ENCODE measurements at regions not wholly inside any gene's neighbourhood (a gene's known extent, or its start where the extent isn't known, plus 50 kb on each side); places are given as distances from the start of the nearest gene placed in this dataset.
"Not testable (repeated sequence)": the region's sequence is repeated elsewhere in the genome, so short reads cannot be mapped to it uniquely, and the experiment has no call there.

GRCh38 chr5:85654144-85654543, 963.6 kb upstream of the COX7C start:
- not testable (repeated sequence) for DNase-seq (ENCODE audit: low read depth, low spot score)

DNA sequence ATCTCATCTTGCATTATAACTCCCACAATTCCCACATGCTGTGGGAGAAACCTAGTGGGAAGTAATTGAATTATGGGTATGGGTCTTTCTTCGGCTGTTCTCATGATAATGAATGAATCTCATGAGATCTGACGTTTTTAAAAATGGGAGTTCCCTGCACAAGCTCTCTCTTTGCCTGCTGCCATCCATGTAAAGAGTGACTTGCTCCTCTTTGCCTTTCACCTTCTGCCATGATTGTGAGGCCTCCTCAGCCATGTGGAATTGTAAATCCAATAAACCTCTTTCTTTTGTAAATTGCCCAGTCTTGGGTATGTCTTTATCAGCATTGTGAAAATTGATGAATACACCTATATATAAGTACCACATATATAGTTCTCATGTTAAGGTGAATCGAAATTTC, 961.7 kb upstream of the COX7C start:
- no peak for DNase-seq (ENCODE audit: low read depth, low spot score)

DNA sequence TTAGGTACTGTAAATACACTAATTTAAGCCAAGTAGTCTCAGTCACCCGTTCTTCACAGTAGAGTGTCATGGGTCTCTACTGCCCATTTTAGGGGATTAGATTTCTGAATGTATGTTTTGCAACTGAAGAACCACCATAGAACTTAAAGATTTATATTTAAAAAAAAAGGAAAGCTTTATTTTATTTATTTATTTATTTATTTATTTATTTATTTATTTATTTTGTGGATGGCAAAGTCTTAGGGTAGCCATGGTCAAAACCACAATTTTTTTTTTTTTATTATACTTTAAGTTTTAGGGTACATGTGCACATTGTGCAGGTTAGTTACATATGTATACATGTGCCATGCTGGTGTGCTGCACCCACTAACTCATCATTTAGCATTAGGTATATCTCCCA, 960.4 kb upstream of the COX7C start:
- not testable (repeated sequence) for DNase-seq (ENCODE audit: low read depth, low spot score)

GRCh38 chr5:85662969-85663707, 954.6 kb upstream of the COX7C start:
- DNase-seq (ENCODE audit: low read depth, low spot score), result not testable (repeated sequence)

DNA sequence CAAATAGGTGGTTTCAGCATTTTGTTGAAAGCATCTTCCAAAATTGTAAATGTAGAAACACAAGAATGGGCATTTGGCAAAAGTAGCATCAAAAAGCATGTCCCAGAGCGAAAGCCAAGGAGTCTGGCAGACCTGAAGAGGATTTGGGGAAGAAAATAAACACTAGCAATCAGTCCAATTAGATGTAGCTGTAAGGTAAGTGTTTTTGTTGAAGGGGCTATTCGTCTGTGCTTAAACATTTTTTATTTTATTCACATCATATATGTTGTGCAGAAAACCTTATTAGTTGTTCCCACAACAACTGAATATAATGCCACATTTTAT, 954.1 kb upstream of the COX7C start:
- no peak for DNase-seq (ENCODE audit: low read depth, low spot score)

GRCh38 chr5:85670417-85670816, 947.3 kb upstream of the COX7C start:
- DNase-seq (ENCODE audit: low read depth, low spot score), result no peak

DNA sequence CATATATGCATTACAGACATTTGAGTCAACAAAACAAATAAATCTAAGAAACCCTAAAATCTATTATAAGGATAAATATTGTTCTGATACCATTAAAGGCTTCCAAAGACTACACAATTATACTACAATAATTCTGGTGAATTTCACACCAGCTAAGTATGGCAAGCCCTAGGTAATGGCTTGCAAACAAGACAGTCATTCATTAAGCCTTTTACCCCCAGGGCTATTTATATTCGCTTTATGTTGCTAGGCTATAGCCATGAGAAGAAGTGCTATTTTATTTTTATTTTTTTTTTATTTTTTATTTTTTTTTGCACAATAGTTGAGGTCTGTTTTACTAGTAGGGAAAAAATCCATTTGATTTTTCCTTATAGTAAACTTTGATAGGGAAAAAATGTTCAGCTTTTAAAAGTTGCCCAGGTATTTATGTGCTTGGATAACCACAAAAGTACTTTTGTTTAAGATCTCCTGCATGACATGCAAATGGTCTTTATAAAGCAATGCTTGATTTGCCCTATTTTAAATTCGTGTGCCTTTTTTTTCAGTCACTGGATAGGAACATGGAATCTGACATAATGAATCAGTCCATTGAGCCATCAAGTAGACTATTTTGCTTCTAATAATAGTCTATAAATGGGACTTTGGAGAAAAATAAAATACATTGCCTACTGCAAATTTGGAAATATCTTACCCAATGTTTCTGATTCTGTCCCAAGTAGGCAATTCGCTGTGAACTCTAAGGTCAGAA, 946.3 kb upstream of the COX7C start:
- DNase-seq (ENCODE audit: low read depth, low spot score), result no peak

GRCh38 chr5:85681871-85682270, 935.9 kb upstream of the COX7C start:
- no peak for DNase-seq (ENCODE audit: low read depth, low spot score)

DNA sequence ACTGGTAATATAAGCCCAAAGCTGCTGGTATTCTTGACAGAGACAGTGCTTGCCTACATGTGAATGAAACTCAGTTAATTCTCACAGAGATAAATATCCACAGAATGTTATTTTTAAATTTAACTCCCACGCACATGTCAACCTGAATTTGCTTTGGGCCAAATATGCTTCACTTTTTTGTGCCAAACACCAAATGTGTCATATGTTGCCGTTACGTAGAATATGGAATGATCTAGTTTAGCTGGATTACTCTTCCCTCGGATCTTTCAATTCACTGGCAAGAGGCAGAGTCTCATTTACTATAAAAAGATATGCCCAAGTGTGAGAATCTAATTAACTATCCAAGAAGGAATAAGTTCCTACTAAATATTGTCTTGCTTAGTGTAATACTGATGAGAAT, 933.4 kb upstream of the COX7C start:
- DNase-seq (ENCODE audit: low read depth, low spot score), result no peak

DNA sequence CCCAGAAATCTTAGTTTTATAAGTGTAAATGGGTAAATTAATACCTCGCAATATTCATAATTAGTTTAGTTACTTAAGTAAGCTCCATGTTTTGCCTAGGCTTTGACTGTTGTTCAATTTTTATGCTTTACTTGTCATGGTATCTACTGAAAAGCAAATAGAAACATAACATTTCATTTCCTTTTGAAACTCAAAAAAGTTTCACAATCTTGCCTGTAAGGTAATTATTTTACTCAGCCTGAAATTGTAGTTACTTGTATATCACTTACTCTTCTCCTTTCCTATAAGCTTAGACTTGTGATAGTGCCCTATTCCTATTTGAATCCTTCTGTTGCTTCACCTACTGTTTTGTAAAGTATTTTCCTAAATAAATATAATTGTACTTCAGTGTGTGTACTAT, 914.4 kb upstream of the COX7C start:
- no peak for DNase-seq (ENCODE audit: low read depth, low spot score)

DNA sequence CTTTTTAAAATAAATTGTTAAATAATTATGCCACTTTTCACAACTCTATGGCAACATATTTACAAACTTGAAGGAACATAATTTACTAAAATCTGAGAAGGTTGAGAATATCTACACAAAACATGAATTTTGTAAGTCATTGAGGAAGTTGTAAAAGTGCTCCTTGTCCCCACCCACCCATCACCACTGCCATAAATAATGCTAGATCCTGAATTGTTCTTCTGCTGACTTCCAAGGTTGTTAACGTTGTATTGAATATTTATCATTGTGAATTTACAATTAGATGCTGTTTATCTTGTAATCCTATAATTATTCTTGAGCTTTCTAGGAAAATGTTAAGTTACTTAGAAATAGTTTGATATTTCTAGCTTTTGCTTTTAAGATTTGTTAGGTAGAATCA, 908.0 kb upstream of the COX7C start:
- no peak for DNase-seq (ENCODE audit: low read depth, low spot score)

DNA sequence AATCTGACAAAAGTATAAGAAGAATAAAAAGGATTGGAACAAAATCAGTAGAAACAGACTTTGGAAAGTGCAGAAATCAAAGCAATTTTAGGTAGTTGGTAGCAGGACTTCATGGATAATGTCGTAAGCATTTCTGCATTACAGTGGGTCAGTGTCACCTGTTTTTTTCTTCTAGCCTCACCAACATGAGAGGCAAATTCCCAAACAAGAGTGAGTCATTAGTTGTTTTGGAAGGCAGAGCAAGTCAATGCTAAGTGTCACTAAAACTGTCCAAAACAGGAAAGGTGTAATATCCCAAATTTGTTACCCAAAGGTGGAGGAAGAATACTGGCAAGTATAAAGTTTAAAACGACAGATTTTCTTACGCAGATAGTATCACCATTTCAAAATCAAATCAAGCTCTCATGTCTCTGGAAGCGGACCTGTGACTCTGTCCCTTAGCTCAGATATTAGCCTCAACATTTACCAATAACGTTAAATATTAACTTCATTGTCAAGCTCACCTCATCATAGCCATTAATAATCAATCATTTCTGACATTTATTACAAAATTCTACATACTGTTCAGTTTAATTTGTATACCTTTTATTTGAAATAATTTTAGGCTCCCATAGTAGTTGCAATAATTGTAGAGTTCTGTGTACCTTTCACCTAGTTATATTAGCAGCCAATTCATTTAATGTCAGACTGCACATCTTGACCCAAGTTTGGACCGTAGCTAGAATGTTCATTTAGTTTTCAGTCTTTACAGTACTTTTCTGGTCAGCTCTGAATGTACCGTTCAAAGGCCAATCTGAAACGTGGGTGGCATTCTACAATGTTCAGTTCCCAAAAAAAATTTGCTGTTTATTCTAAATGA, 901.2 kb upstream of the COX7C start:
- no peak for DNase-seq (ENCODE audit: low read depth, low spot score)

- DNase-seq (ENCODE audit: low read depth, low spot score), result no peak
Measured at GRCh38 chr5:85717203-85717563, 900.6 kb upstream of the COX7C start.

GRCh38 chr5:85732185-85732584, 885.6 kb upstream of the COX7C start:
- DNase-seq (ENCODE audit: low read depth, low spot score), result no peak

GRCh38 chr5:85741972-85742371, 875.8 kb upstream of the COX7C start:
- DNase-seq (ENCODE audit: low read depth, low spot score), result no peak

DNA sequence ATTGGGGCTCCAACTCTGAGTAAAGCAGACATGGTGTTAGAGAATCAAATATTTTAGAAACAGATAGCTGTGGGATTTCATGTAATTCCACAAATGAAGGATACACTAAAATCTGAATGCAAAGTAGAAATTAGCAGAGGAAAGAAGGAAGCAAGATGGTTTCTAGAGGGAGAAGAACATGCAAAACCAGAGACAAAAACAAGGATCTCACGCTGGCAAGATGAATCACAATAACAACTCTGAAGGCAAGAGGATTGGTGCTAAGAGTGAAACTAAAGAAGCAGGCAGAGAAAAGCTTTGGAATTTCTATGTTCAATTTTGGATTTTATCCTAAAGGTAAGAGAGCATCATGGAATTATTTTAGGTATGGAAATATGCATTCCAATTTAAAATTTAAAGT, 857.2 kb upstream of the COX7C start:
- peak; percentile 12 for DNase-seq (ENCODE audit: low read depth, low spot score)

DNA sequence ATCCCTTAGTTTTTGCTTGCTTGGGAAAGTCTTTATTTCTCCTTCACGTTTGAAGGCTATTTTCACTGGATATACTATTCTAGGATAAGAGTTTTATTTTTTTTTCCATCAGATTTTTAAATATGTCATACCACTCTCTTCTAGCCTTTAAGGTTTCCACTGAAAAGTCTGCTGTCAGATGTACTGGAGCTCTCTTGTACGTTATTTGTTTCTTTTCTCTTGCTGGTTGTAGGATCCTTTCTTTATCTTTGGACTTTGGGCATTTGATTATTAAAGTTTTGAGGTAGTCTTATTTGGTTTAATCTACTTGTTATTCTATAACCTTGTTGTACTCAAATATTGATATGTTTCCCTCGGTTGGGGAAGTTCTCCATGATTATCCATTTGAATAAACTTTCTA, 848.4 kb upstream of the COX7C start:
- DNase-seq (ENCODE audit: low read depth, low spot score), result no peak

GRCh38 chr5:85784746-85785145, 833.0 kb upstream of the COX7C start:
- no peak for DNase-seq (ENCODE audit: low read depth, low spot score)

DNA sequence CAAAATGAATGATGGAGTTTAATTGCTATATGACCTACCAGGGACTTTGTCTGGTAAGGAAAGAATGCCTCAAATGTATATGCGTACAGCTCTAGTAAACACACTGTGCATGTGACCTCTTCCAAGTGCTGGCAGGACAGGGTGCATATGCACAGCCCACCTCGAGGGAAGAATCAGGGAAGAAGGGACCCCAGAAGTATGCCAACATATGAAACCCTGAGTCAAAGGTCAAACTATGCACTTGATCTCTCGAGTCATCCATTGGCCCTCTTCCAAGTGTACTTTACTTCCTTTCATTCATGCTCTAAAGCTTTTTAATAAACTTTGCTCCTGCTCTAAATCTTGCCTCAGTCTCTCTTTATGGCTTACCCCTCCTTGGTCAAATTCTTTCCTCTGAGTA, 804.6 kb upstream of the COX7C start:
- no peak for DNase-seq (ENCODE audit: low read depth, low spot score)

GRCh38 chr5:85814596-85814995, 803.1 kb upstream of the COX7C start:
- peak; percentile 45 for DNase-seq (ENCODE audit: low read depth, low spot score)

- DNase-seq (ENCODE audit: low read depth, low spot score), result no peak
Measured at GRCh38 chr5:85823462-85824426, 794.0 kb upstream of the COX7C start.

Data from iPS DF 19.7 (cell line).